HG02763 (cell line): ENCODE measurements at regions not wholly inside any gene's neighbourhood (a gene's known extent, or its start where the extent isn't known, plus 50 kb on each side); places are given as distances from the start of the nearest gene placed in this dataset.
A peak's percentile ranks its signal among the peaks of the same experiment; 100 is the strongest.
"Not testable (repeated sequence)": the region's sequence is repeated elsewhere in the genome, so short reads cannot be mapped to it uniquely, and the experiment has no call there.

ENCODE experiments used
- ATAC-seq: cut with Tn5 transposase; IDR thresholded peaks from one replicate; pipeline ENCODE4 v1.9.1; 2021; ENCODE audit warnings: mild to moderate bottlenecking, moderate library complexity; ENCODE audit not compliant: unreplicated experiment

GRCh38 chr2:63692002-63692606 is 103.3 kb downstream of the MDH1 start:
- no peak for ATAC-seq

- no peak for ATAC-seq
Observed at GRCh38 chr2:63695583-63695982, 106.8 kb downstream of the MDH1 start.

GRCh38 chr2:63696496-63696895 is 107.7 kb downstream of the MDH1 start:
- no peak for ATAC-seq

- no peak for ATAC-seq
Observed at GRCh38 chr2:63697160-63697559, 108.4 kb downstream of the MDH1 start.

GRCh38 chr2:63698786-63699548 is 110.2 kb downstream of the MDH1 start:
- ATAC-seq, result peak; percentile 60

- ATAC-seq, result no peak
Observed at GRCh38 chr2:63699549-63699839, 110.7 kb downstream of the MDH1 start.

GRCh38 chr2:63700271-63700670 is 111.5 kb downstream of the MDH1 start:
- ATAC-seq, result no peak

- no peak for ATAC-seq
Observed at GRCh38 chr2:63701406-63701805, 112.6 kb downstream of the MDH1 start.

- not testable (repeated sequence) for ATAC-seq
Observed at GRCh38 chr2:63706084-63706483, 117.3 kb downstream of the MDH1 start.

- no peak for ATAC-seq
Observed at GRCh38 chr2:63710732-63711131, 122.0 kb downstream of the MDH1 start.

- ATAC-seq, result no peak
Observed at GRCh38 chr2:63712748-63713147, 124.0 kb downstream of the MDH1 start.

- ATAC-seq, result no peak
Observed at GRCh38 chr2:63716146-63716545, 125.5 kb upstream of the UGP2 start.

GRCh38 chr2:63719052-63719451 is 122.6 kb upstream of the UGP2 start:
- ATAC-seq, result no peak

GRCh38 chr2:63721082-63721424 is 120.6 kb upstream of the UGP2 start:
- ATAC-seq, result no peak

- ATAC-seq, result not testable (repeated sequence)
Observed at GRCh38 chr2:63722284-63722683, 119.4 kb upstream of the UGP2 start.

GRCh38 chr2:63723709-63724108 is 118.0 kb upstream of the UGP2 start:
- no peak for ATAC-seq

- not testable (repeated sequence) for ATAC-seq
Observed at GRCh38 chr2:63725212-63725611, 116.5 kb upstream of the UGP2 start.

- ATAC-seq, result no peak
Observed at GRCh38 chr2:63729362-63729761, 112.3 kb upstream of the UGP2 start.

GRCh38 chr2:63729831-63730230 is 111.9 kb upstream of the UGP2 start:
- no peak for ATAC-seq

- no peak for ATAC-seq
Observed at GRCh38 chr2:63734510-63734909, 107.2 kb upstream of the UGP2 start.

- ATAC-seq, result no peak
Observed at GRCh38 chr2:63735263-63735662, 106.4 kb upstream of the UGP2 start.

- no peak for ATAC-seq
Observed at GRCh38 chr2:63735931-63736330, 105.8 kb upstream of the UGP2 start.

GRCh38 chr2:63736354-63736753 is 105.3 kb upstream of the UGP2 start:
- no peak for ATAC-seq
